CD14-positive monocyte (primary cell): ENCODE measurements at regions not wholly inside any gene's neighbourhood (a gene's known extent, or its start where the extent isn't known, plus 50 kb on each side); places are given as distances from the start of the nearest gene placed in this dataset.

Experiments used
- DNase-seq, 3 donors: peaks; one replicate each; pipeline ENCODE4 v3.0.0-alpha.2; 2011 to 2022
- H2AFZ ChIP-seq: 2 replicates; pipeline ENCODE4 v1.6.0; 2012; ENCODE audit warnings: mild to moderate bottlenecking, low read depth, low read length, inconsistent platforms; ENCODE audit not compliant: insufficient read depth, poor library complexity, severe bottlenecking
- H3K27ac ChIP-seq, 2 donors: 1 replicate in 1 of 2; 2 replicates in 1 of 2; pipeline ENCODE4 v1.5.1; 2012 to 2013; ENCODE audit warnings: low read length in 2 of 2, control low read depth in 1 of 2, inconsistent platforms in 1 of 2, low read depth in 1 of 2, mild to moderate bottlenecking in 1 of 2
- H3K27me3 ChIP-seq, 2 donors: one replicate each; pipeline versions ENCODE4 v1.6.0 to v1.6.1; 2011 to 2013; ENCODE audit warnings: low read length in 2 of 2; ENCODE audit not compliant: control insufficient read depth in 2 of 2, insufficient read depth in 2 of 2
- H3K36me3 ChIP-seq, 2 donors: replicated peaks in 1 of 2; 1 replicate in 1 of 2; 2 replicates in 1 of 2; pipeline versions ENCODE4 v1.5.1 to v1.6.1; 2012 to 2013; ENCODE audit warnings: low read length in 2 of 2, control low read depth in 1 of 2, inconsistent platforms in 1 of 2, mild to moderate bottlenecking in 1 of 2; ENCODE audit not compliant: insufficient read depth in 2 of 2, control insufficient read depth in 1 of 2
- H3K4me1 ChIP-seq, 2 donors: 1 replicate in 1 of 2; 2 replicates in 1 of 2; pipeline versions ENCODE4 v1.5.1 to v1.6.1; 2012 to 2013; ENCODE audit warnings: low read length in 2 of 2, control low read depth in 1 of 2, inconsistent platforms in 1 of 2, mild to moderate bottlenecking in 1 of 2, moderate library complexity in 1 of 2; ENCODE audit not compliant: insufficient read depth in 2 of 2, control insufficient read depth in 1 of 2
- H3K4me2 ChIP-seq: replicated peaks from 2 replicates; pipeline ENCODE3; 2012; ENCODE audit warnings: low read length, moderate library complexity, mild to moderate bottlenecking; ENCODE audit not compliant: poor library complexity, severe bottlenecking; ENCODE audit errors: extremely low read depth
- H3K4me3 ChIP-seq, 3 experiments: fragments of 200-600 bp in 1 of 3; sonication (generic) in 1 of 3; replicated peaks in 1 of 3; 1 replicate in 2 of 3; 2 replicates in 1 of 3; pipeline ENCODE4 v1.5.1; 2011 to 2013; ENCODE audit warnings: low read length in 3 of 3, mild to moderate bottlenecking in 3 of 3, control low read depth in 2 of 3, low read depth in 2 of 3, inconsistent platforms in 1 of 3, moderate library complexity in 1 of 3
- H3K79me2 ChIP-seq: 2 replicates; pipeline ENCODE4 v1.6.0; 2012; ENCODE audit warnings: mild to moderate bottlenecking, control low read depth, inconsistent platforms, low read length, moderate library complexity; ENCODE audit not compliant: insufficient read depth
- H3K9ac ChIP-seq: 2 replicates; pipeline ENCODE4 v1.6.0; 2017; ENCODE audit warnings: low read length, mild to moderate bottlenecking; ENCODE audit not compliant: insufficient read depth, poor library complexity, severe bottlenecking
- H3K9me3 ChIP-seq, 2 donors: replicated peaks in 1 of 2; 1 replicate in 1 of 2; 2 replicates in 1 of 2; pipeline versions ENCODE4 v1.5.1 to v1.6.1; 2012 to 2013; ENCODE audit warnings: low read length in 2 of 2, control low read depth in 1 of 2; ENCODE audit not compliant: control insufficient read depth in 1 of 2, insufficient read depth in 1 of 2
- H4K20me1 ChIP-seq: 2 replicates; pipeline ENCODE4 v1.6.0; 2012; ENCODE audit warnings: mild to moderate bottlenecking, low read length, control low read depth, moderate library complexity; ENCODE audit not compliant: insufficient read depth
- H3K27ac Mint-ChIP-seq, 7 donors: one replicate each; pipeline ENCODE4 v1.8.0; 2020; ENCODE audit warnings: mild to moderate bottlenecking in 7 of 7, mixed read lengths in 7 of 7, moderate library complexity in 6 of 7, inconsistent platforms in 2 of 7
- H3K27me3 Mint-ChIP-seq, 3 donors: one replicate each; pipeline ENCODE4 v1.8.0; 2021 to 2022; ENCODE audit warnings: low read depth in 3 of 3, mild to moderate bottlenecking in 3 of 3, mixed read lengths in 3 of 3, moderate library complexity in 3 of 3, inconsistent platforms in 1 of 3
- H3K36me3 Mint-ChIP-seq, 2 donors: one replicate each; pipeline ENCODE4 v1.8.0; 2020; ENCODE audit warnings: mixed read lengths in 2 of 2, inconsistent platforms in 1 of 2, mild to moderate bottlenecking in 1 of 2
- H3K4me1 Mint-ChIP-seq: one replicate; pipeline ENCODE4 v1.8.0; 2020; ENCODE audit warnings: mild to moderate bottlenecking, mixed read lengths
- H3K4me3 Mint-ChIP-seq, 2 donors: one replicate each; pipeline ENCODE4 v1.8.0; 2020; ENCODE audit warnings: mild to moderate bottlenecking in 2 of 2, mixed read lengths in 2 of 2, moderate library complexity in 1 of 2
- H3K9me3 Mint-ChIP-seq, 7 donors: one replicate each; pipeline ENCODE4 v1.8.0; 2020 to 2022; ENCODE audit warnings: mixed read lengths in 7 of 7, mild to moderate bottlenecking in 6 of 7, moderate library complexity in 6 of 7, inconsistent platforms in 2 of 7
- CTCF ChIP-seq: fragments of 200-600 bp; IDR thresholded peaks from one replicate; pipeline ENCODE4 v1.8.0; 2022; ENCODE audit warnings: antibody characterized with exemption, mild to moderate bottlenecking
- WGBS: methylation state at CpG from one replicate; pipeline ENCODE4 v1.1.5; 2013; ENCODE audit warnings: missing lambda C conversion rate; ENCODE audit not compliant: insufficient coverage; 5-methylcytosine and 5-hydroxymethylcytosine counted together
- intact Hi-C, 2 donors: fragments of 100-400 bp; cut with micrococcal nuclease; formaldehyde crosslinking; loops; one replicate each; pipeline versions ENCODE4 v1.15.0 to v1.15.1; 2023

- WGBS = 33% methylated on average over 3 of the region's 14 CpGs
- Mint-ChIP-seq H3K27me3 (peaks cover 0 to 2% (median 2%) of the 10 kb centered on the region in 3 donors), H3K9me3 (peaks cover 0 to 5% (median 0%) of the 10 kb centered on the region in 7 donors), H3K4me1 (no peaks in the 10 kb centered on the region), H3K27ac (no peak overlapping the region), H3K36me3 (no peaks in the 10 kb centered on the region), H3K4me3 (no peak overlapping the region)
- H3K79me2 ChIP-seq = no peaks in the 10 kb centered on the region
- no peak overlapping the region for H3K4me3 ChIP-seq
- H4K20me1 ChIP-seq = no peaks in the 10 kb centered on the region
- no peaks in the 10 kb centered on the region for H3K27me3 ChIP-seq
- H2AFZ ChIP-seq = no peak overlapping the region
- DNase-seq = no peak
- no peak overlapping the region for H3K4me2 ChIP-seq
- H3K4me1 ChIP-seq = no peaks in the 10 kb centered on the region
- H3K9ac ChIP-seq = no peak overlapping the region
- intact Hi-C loops = no loop called here
- no peaks in the 10 kb centered on the region for H3K36me3 ChIP-seq
- peaks cover 0 to 5% of the 10 kb centered on the region in 2 donors for H3K9me3 ChIP-seq
- TF ChIP-seq CTCF = no peak
- H3K27ac ChIP-seq = no peak overlapping the region
Observed at GRCh38 chr11:134734894-134735293, 322.9 kb upstream of the B3GAT1 start.

DNA sequence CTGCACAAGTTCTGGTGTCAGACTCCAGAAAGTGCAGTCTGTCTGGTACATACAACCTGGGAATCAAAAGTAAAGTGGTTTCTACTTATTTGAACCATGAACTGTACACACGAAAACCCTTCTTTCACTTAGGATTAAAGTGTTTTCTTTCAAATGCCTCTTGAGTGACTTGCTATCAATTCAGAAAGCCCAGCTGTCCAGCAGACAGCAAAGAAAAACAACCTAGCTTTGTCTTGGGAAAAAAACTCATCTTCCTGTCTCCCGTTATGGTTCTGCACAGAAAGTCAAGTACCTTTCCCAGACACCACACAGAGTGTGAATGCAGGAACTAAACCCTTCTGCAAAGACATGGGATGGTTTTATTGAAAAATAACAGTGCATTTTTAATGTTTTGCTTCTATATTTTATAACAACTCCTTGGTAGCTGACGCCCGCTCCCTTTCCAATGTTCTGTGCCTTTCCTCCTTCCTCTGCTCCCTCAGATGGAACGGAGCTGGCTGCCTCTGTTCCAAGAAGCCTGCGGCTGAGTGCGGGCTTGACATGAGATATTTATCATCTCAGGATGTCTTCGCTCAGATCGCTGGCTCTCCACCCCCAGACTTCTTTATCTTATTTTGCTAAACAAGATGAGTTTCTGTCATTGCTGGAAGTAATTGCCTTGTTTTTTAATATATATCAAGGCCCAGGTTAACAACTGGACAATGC, 322.3 kb upstream of the B3GAT1 start:
- peaks cover 0 to 2% (median 2%) of the 10 kb centered on the region in 3 donors for H3K27me3 Mint-ChIP-seq
- H3K79me2 ChIP-seq = no peaks in the 10 kb centered on the region
- H3K9me3 Mint-ChIP-seq = peaks cover 0 to 5% (median 0%) of the 10 kb centered on the region in 7 donors
- 86% methylated on average over 4 of the region's 9 CpGs for WGBS
- no peaks in the 10 kb centered on the region for H3K9me3 ChIP-seq
- no peaks in the 10 kb centered on the region for H4K20me1 ChIP-seq
- no peak overlapping the region for H3K9ac ChIP-seq
- DNase-seq = no peak
- H3K4me1 ChIP-seq = no peaks in the 10 kb centered on the region
- H3K36me3 ChIP-seq = no peaks in the 10 kb centered on the region
- no peak overlapping the region for H3K27ac ChIP-seq
- H3K36me3 Mint-ChIP-seq = no peaks in the 10 kb centered on the region
- H3K27ac Mint-ChIP-seq = no peak overlapping the region
- TF ChIP-seq CTCF = no peak
- H3K4me1 Mint-ChIP-seq = no peaks in the 10 kb centered on the region
- no peak overlapping the region for H3K4me3 ChIP-seq
- intact Hi-C loops = no loop called here
- no peak overlapping the region for H3K4me3 Mint-ChIP-seq
- no peak overlapping the region for H2AFZ ChIP-seq
- H3K27me3 ChIP-seq = no peaks in the 10 kb centered on the region
- H3K4me2 ChIP-seq = no peak overlapping the region
